ENCODE measurements at regions not wholly inside any gene's neighbourhood (a gene's known extent, or its start where the extent isn't known, plus 50 kb on each side); places are given as distances from the start of the nearest gene placed in this dataset.

DNA sequence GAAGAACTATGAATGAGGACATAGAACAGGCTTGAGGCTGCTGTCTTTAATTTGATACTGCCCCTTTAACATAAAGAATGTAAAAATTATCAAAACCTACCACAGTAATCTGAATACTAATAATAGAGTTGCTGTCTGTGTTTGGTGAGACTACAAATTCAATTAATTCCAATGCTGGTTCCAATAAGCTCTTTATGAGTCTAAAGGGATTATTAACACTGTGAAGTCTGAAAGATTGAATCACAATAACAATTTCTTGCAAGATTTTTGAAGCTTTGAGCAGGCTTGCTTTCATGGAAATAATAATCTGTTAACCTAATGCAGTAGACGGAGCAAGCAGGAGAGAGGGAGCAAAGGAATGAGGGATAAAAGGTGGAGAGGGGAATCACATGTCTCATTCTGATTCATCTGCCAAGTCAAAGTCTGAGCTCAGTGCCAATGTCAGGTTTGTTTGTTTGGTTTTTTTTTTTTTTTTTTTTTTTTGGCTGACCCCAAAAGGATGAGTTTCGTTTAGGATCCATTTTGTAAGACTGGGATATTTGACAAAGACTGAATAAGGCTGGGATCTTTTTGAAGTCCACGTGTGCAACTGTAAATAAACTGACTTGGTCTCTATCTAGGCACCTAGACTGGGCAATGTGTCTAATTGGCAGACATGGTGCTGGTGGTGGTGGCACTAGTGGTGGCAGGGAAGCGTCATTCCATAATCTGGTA, 211.6 kb downstream of the RNF144B start:
- no peak for DNase-seq (ENCODE audit: low read depth, low spot score)
- dilution Hi-C loops (cut with MboI; ENCODE audit: extremely low pct_ligation_motif_present, low sequenced_read_pairs) (no loop called here), intact Hi-C loops (cut with micrococcal nuclease) (loop anchor here (5.0 kb wide), 3 partner anchors 71 to 224 kb away; no protein-coding TSS in a partner anchor)
- no peaks in the 10 kb centered on the region for H3K36me3 ChIP-seq (ENCODE audit: control insufficient read depth in 2 of 2, extremely low read depth in 1 of 2, insufficient read depth in 2 of 2, low read length in 2 of 2)
- ChIA-PET CTCF (interaction anchor here (0.6 to 2.2 kb wide), 3 partner anchors 8 to 1553 kb away, joined by 3 to 6 read pairs (median 3); no protein-coding TSS in a partner anchor), POLR2A (no interaction called here)
- no peak overlapping the region for H3K4me3 ChIP-seq (replicated peaks in 1 of 3; ENCODE audit: insufficient read depth in 1 of 3, low read depth in 1 of 3, low read length in 3 of 3)
- BruUV-seq (replicated peaks), result no TSS peak
- no peaks in the 10 kb centered on the region for H3K79me2 ChIP-seq (ENCODE audit: control insufficient read depth, insufficient read depth, low read length)
- H3K9me3 ChIP-seq (replicated peaks; ENCODE audit: control insufficient read depth, insufficient read depth, low read length), result no peaks in the 10 kb centered on the region
- no peaks in the 10 kb centered on the region for H4K20me1 ChIP-seq (replicated peaks; ENCODE audit: control insufficient read depth, extremely low read depth, insufficient read depth, low read length)
- TF ChIP-seq, protein P1, sequence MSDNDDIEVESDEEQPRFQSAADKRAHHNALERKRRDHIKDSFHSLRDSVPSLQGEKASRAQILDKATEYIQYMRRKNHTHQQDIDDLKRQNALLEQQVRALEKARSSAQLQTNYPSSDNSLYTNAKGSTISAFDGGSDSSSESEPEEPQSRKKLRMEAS (IDR thresholded peaks at IDR 0.05; ENCODE audit: insufficient read depth, insufficient read length), result no peak
- TF ChIP-seq JUN (IDR thresholded peaks at IDR 0.05; ENCODE audit: borderline replicate concordance, insufficient read depth, insufficient read length, low read depth) (no peak), POLR2AphosphoS5 (IDR thresholded peaks at IDR 0.05; ENCODE audit: insufficient read depth, low read depth, low read length) (no peak), GATA2 (IDR thresholded peaks at IDR 0.05; ENCODE audit: insufficient read depth, insufficient read length, low read depth, low read length) (no peak)
- TF ChIP-seq, protein P2, sequence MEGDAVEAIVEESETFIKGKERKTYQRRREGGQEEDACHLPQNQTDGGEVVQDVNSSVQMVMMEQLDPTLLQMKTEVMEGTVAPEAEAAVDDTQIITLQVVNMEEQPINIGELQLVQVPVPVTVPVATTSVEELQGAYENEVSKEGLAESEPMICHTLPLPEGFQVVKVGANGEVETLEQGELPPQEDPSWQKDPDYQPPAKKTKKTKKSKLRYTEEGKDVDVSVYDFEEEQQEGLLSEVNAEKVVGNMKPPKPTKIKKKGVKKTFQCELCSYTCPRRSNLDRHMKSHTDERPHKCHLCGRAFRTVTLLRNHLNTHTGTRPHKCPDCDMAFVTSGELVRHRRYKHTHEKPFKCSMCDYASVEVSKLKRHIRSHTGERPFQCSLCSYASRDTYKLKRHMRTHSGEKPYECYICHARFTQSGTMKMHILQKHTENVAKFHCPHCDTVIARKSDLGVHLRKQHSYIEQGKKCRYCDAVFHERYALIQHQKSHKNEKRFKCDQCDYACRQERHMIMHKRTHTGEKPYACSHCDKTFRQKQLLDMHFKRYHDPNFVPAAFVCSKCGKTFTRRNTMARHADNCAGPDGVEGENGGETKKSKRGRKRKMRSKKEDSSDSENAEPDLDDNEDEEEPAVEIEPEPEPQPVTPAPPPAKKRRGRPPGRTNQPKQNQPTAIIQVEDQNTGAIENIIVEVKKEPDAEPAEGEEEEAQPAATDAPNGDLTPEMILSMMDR (IDR thresholded peaks at IDR 0.05; ENCODE audit: extremely low read depth in 1 of 2, insufficient read depth in 1 of 2, low read depth in 1 of 2, low read length in 2 of 2), result no peak
- peaks cover 1 to 3% of the 10 kb centered on the region in 2 experiments for H3K27me3 ChIP-seq (ENCODE audit: control insufficient read depth in 2 of 2, insufficient read depth in 2 of 2, low read length in 2 of 2)
- H2AFZ ChIP-seq (ENCODE audit: low read depth, low read length), result no peak overlapping the region
- no peak overlapping the region for H3K9ac ChIP-seq (replicated peaks; ENCODE audit: extremely low read depth, insufficient read depth, low read length)
- no peak overlapping the region for H3K27ac ChIP-seq (ENCODE audit: insufficient read depth, low read depth, low read length)
- no peaks in the 10 kb centered on the region for H3K9me1 ChIP-seq (replicated peaks; ENCODE audit: control insufficient read depth, extremely low read depth, insufficient read depth, low read length)
- H3K4me2 ChIP-seq (ENCODE audit: insufficient read depth, low read length), result no peak overlapping the region
- no peak for FAIRE-seq
- no peaks in the 10 kb centered on the region for H3K4me1 ChIP-seq (ENCODE audit: control insufficient read depth, extremely low read depth, insufficient read depth, low read length)

Measured in endothelial cell of umbilical vein (primary cell).